Cerebellar cortex (tissue), 1 donor: ENCODE measurements at regions not wholly inside any gene's neighbourhood (a gene's known extent, or its start where the extent isn't known, plus 50 kb on each side); places are given as distances from the start of the nearest gene placed in this dataset.

Experiments
- DNase-seq: peaks from one replicate; pipeline ENCODE4 v3.0.0-alpha.2; 2015; ENCODE audit warnings: low spot score

DNA sequence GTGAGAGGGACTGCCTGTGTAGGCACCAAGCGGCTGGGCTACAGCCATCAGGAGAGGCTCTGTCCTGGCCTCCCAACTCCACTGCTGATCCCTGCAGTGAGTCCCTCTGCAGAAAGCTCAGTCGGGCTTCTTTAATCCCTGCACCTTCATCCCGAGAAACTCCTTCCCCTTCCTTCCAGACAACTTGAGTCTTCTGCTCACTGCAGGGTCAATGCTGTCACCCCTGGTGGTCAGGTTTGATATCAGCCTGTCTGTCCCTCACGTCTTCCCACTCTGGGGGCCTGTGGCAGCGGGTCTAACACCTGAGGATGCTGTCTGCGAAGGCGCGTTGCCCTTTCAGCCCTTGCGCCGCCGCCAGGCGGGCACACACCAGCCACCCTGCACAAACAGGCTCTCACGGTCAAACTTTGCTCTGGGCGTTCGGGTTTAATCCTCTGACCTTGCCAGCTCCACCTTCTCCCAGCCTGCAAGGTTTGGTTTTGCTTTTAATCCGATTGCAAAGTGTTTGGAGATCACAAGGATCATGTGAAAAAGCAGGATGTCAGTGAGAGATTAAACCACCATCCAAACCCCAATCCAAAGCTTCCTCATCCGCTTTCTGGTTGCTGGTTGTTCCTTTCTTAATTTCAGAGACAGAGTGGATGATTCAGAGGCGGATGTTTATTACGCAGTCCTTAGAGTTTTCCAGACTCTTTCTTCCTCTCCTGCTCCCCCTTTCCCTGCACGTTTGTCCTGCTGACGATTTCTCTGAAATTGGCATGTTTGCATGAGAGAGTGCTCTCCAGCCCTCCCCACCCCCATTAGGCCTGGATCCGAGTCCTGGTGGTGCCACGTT is 74.8 kb upstream of the SLC34A2 start:
- no peak for DNase-seq

- DNase-seq, result no peak
These were observed 69.6 kb upstream of the SLC34A2 start for GRCh38 chr4:25585901-25586523.

- no peak for DNase-seq
These were observed 67.4 kb upstream of the SLC34A2 start for GRCh38 chr4:25588206-25588605.

- DNase-seq, result no peak
These were observed 65.5 kb upstream of the SLC34A2 start for GRCh38 chr4:25590171-25590570.

DNA sequence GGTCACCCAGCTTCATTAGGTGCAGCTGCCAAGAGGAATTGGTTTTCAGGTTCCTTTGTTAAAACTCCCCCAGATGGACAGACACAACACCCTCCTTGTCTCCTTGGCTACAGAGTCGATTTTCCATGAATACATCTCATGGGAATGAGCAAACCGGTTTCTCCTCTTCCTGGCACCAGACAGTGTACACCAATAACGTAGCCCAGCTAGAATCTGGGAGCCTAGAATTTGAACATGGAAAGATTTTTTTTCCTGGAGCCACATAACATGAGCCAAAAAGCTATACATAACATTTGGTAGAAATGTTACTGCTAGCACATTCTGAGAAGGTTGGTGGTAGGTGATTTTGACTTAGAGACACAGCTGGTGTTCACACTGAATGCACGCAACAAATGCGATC is 62.9 kb upstream of the SLC34A2 start:
- DNase-seq, result no peak
